ENCODE measurements at regions not wholly inside any gene's neighbourhood (a gene's known extent, or its start where the extent isn't known, plus 50 kb on each side); places are given as distances from the start of the nearest gene placed in this dataset.
"Not testable (repeated sequence)": the region's sequence is repeated elsewhere in the genome, so short reads cannot be mapped to it uniquely, and the experiment has no call there.

DNA sequence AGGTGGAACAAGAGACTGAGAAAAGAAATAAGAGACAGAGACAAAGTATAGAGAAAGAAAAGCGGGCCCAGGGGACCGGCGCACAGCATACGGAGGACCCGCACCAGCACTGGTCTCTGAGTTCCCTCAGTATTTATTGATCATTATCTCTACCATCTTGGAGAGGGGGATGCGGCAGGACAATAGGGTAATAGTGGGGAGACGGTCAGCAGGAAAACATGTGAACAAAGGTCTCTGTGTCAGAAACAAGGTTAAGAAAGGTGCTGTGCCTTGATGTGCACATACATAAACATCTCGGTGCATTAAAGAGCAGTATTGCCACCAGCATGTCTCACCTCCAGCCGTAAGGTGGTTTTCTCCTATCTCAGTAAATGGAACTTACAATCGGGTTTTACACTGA lies 102.1 kb upstream of the MTLN start:
- TF ChIP-seq, protein P1, sequence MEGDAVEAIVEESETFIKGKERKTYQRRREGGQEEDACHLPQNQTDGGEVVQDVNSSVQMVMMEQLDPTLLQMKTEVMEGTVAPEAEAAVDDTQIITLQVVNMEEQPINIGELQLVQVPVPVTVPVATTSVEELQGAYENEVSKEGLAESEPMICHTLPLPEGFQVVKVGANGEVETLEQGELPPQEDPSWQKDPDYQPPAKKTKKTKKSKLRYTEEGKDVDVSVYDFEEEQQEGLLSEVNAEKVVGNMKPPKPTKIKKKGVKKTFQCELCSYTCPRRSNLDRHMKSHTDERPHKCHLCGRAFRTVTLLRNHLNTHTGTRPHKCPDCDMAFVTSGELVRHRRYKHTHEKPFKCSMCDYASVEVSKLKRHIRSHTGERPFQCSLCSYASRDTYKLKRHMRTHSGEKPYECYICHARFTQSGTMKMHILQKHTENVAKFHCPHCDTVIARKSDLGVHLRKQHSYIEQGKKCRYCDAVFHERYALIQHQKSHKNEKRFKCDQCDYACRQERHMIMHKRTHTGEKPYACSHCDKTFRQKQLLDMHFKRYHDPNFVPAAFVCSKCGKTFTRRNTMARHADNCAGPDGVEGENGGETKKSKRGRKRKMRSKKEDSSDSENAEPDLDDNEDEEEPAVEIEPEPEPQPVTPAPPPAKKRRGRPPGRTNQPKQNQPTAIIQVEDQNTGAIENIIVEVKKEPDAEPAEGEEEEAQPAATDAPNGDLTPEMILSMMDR (IDR thresholded peaks at IDR 0.05) = not testable (repeated sequence)
- TF ChIP-seq POLR2A (IDR thresholded peaks at IDR 0.05) = not testable (repeated sequence)
